HEK293T (cell line): ENCODE measurements at regions not wholly inside any gene's neighbourhood (a gene's known extent, or its start where the extent isn't known, plus 50 kb on each side); places are given as distances from the start of the nearest gene placed in this dataset.
"Not testable (repeated sequence)": the region's sequence is repeated elsewhere in the genome, so short reads cannot be mapped to it uniquely, and the experiment has no call there.

ENCODE experiments used
- CTCF ChIA-PET: fragments of 350-600 bp; formaldehyde crosslinking; extraction: SDS; loops from one replicate; lab custom pipeline; 2021; ENCODE audit warnings: antibody characterized with exemption, inconsistent platforms; lab: Yijun Ruan, JAX
- POLR2A ChIA-PET: fragments of 350-600 bp; formaldehyde crosslinking; extraction: SDS; loops from one replicate; lab custom pipeline; 2020; ENCODE audit warnings: antibody characterized with exemption, inconsistent platforms; lab: Yijun Ruan, JAX
- DNase-seq: peaks from one replicate; pipeline ENCODE4 v3.0.0; 2012; ENCODE audit warnings: mixed read lengths; ENCODE audit errors: extremely low spot score
- ARNT ChIP-seq: fragments of 450-650 bp; IDR thresholded peaks from 2 replicates; pipeline ENCODE4 v1.6.1; 2017; ENCODE audit warnings: mild to moderate bottlenecking
- BHLHE40 ChIP-seq: fragments of 450-650 bp; IDR thresholded peaks from 2 replicates; pipeline ENCODE4 v1.6.1; 2016; ENCODE audit warnings: mild to moderate bottlenecking, moderate library complexity, borderline replicate concordance
- CTBP1 ChIP-seq: fragments of 450-650 bp; IDR thresholded peaks from 2 replicates; pipeline ENCODE4 v1.6.1; 2016; ENCODE audit warnings: borderline replicate concordance
- ELF4 ChIP-seq: fragments of 450-650 bp; IDR thresholded peaks from 2 replicates; pipeline ENCODE4 v1.6.1; 2017; ENCODE audit warnings: antibody characterized with exemption
- FOXA1 ChIP-seq: fragments of 450-650 bp; IDR thresholded peaks from 2 replicates; pipeline ENCODE4 v1.6.1; 2016; ENCODE audit warnings: mild to moderate bottlenecking
- FOXK2 ChIP-seq: fragments of 450-650 bp; IDR thresholded peaks from 2 replicates; pipeline ENCODE4 v1.6.1; 2016; ENCODE audit warnings: mild to moderate bottlenecking
- FOXM1 ChIP-seq: fragments of 450-650 bp; IDR thresholded peaks from 2 replicates; pipeline ENCODE4 v1.6.1; 2017; ENCODE audit warnings: mild to moderate bottlenecking, borderline replicate concordance
- HDGF ChIP-seq: fragments of 450-650 bp; IDR thresholded peaks from 2 replicates; pipeline ENCODE4 v1.6.1; 2017; ENCODE audit warnings: antibody characterized with exemption, borderline replicate concordance
- L3MBTL2 ChIP-seq: fragments of 450-650 bp; conservative IDR thresholded peaks from 2 replicates; pipeline ENCODE4 v1.6.1; 2016; ENCODE audit warnings: mild to moderate bottlenecking
- LEF1 ChIP-seq: fragments of 450-650 bp; IDR thresholded peaks from 2 replicates; pipeline ENCODE4 v1.6.1; 2017; ENCODE audit warnings: mild to moderate bottlenecking, borderline replicate concordance
- NFRKB ChIP-seq: fragments of 450-650 bp; IDR thresholded peaks from 2 replicates; pipeline ENCODE4 v1.6.1; 2016; ENCODE audit warnings: mild to moderate bottlenecking, moderate library complexity
- PKNOX1 ChIP-seq: fragments of 450-650 bp; IDR thresholded peaks from 2 replicates; pipeline ENCODE4 v1.6.1; 2016
- SP1 ChIP-seq: fragments of 450-650 bp; IDR thresholded peaks from 2 replicates; pipeline ENCODE4 v1.6.1; 2017
- SUZ12 ChIP-seq: fragments of 450-650 bp; IDR thresholded peaks from 2 replicates; pipeline ENCODE4 v1.6.1; 2016; ENCODE audit warnings: mild to moderate bottlenecking
- TARDBP ChIP-seq: fragments of 450-650 bp; IDR thresholded peaks from 2 replicates; pipeline ENCODE4 v1.6.1; 2016
- ZNF384 ChIP-seq: fragments of 450-650 bp; IDR thresholded peaks from 2 replicates; pipeline ENCODE4 v1.6.1; 2016

- CTCF ChIA-PET = no interaction called here
- TF ChIP-seq LEF1 (no peak), L3MBTL2 (no peak), FOXK2 (no peak), PKNOX1 (no peak), ZNF384 (no peak), CTBP1 (no peak), FOXA1 (no peak), BHLHE40 (no peak), FOXM1 (no peak), ELF4 (no peak)
- POLR2A ChIA-PET = no interaction called here
- no peak for DNase-seq
Measured at GRCh38 chr15:36050899-36051298, 504.9 kb upstream of the DPH6 start.

- CTCF ChIA-PET = interaction anchor here (0.9 kb wide), 1 partner anchor 165 kb away, joined by 3 read pairs; no protein-coding TSS in a partner anchor
- DNase-seq = not testable (repeated sequence)
Measured at GRCh38 chr15:36052641-36053040, 506.7 kb upstream of the DPH6 start.

GRCh38 chr15:36053746-36054145 lies 507.8 kb upstream of the DPH6 start:
- ChIA-PET CTCF (no interaction called here), POLR2A (no interaction called here)
- TF ChIP-seq SUZ12 = no peak
- no peak for TF ChIP-seq FOXM1
- no peak for TF ChIP-seq CTBP1
- no peak for TF ChIP-seq BHLHE40
- TF ChIP-seq LEF1 = no peak
- no peak for TF ChIP-seq TARDBP
- TF ChIP-seq HDGF = no peak
- no peak for TF ChIP-seq ZNF384
- no peak for TF ChIP-seq ELF4
- TF ChIP-seq SP1 = no peak
- no peak for TF ChIP-seq ARNT
- TF ChIP-seq FOXA1 = no peak
- DNase-seq = no peak

More at GRCh38 chr15:36052641-36053040, 506.7 kb upstream of the DPH6 start:
- POLR2A ChIA-PET = not testable (repeated sequence)

- TF ChIP-seq SP1 (no peak), LEF1 (no peak), ELF4 (no peak), PKNOX1 (no peak), FOXK2 (no peak), ARNT (no peak)
- POLR2A ChIA-PET = no interaction called here
- DNase-seq = no peak
- CTCF ChIA-PET = no interaction called here
Measured at GRCh38 chr15:36059596-36059995, 513.6 kb upstream of the DPH6 start.

- ChIA-PET POLR2A (no interaction called here), CTCF (no interaction called here)
- no peak for DNase-seq
- TF ChIP-seq SUZ12 (no peak), NFRKB (no peak), CTBP1 (no peak), LEF1 (no peak)
Measured at GRCh38 chr15:36062357-36062756, 516.4 kb upstream of the DPH6 start.

GRCh38 chr15:36066757-36067156 lies 512.7 kb upstream of the CDIN1 start:
- POLR2A ChIA-PET = no interaction called here
- DNase-seq = no peak
- CTCF ChIA-PET = interaction anchor here (0.6 kb wide), 1 partner anchor 78 kb away, joined by 3 read pairs; no protein-coding TSS in a partner anchor
- TF ChIP-seq HDGF = no peak
- no peak for TF ChIP-seq TARDBP
- TF ChIP-seq NFRKB = no peak
- no peak for TF ChIP-seq CTBP1
- no peak for TF ChIP-seq FOXM1
- no peak for TF ChIP-seq SUZ12
- TF ChIP-seq FOXK2 = no peak
- TF ChIP-seq FOXA1 = no peak
- no peak for TF ChIP-seq ELF4
- TF ChIP-seq LEF1 = no peak
- no peak for TF ChIP-seq ZNF384
- no peak for TF ChIP-seq SP1

- POLR2A ChIA-PET = no interaction called here
- no peak for DNase-seq
- no peak for TF ChIP-seq ARNT
- no peak for TF ChIP-seq NFRKB
- TF ChIP-seq FOXK2 = no peak
- no peak for TF ChIP-seq FOXM1
- no peak for TF ChIP-seq LEF1
- TF ChIP-seq ZNF384 = no peak
- CTCF ChIA-PET = no interaction called here
Measured at GRCh38 chr15:36067483-36068274, 511.7 kb upstream of the CDIN1 start.

- ChIA-PET CTCF (no interaction called here), POLR2A (no interaction called here)
- DNase-seq = no peak
- TF ChIP-seq FOXK2 = no peak
- no peak for TF ChIP-seq FOXA1
- TF ChIP-seq ZNF384 = no peak
- TF ChIP-seq NFRKB = no peak
- TF ChIP-seq BHLHE40 = no peak
- TF ChIP-seq L3MBTL2 = no peak
Measured at GRCh38 chr15:36075333-36075732, 504.1 kb upstream of the CDIN1 start.
